ENCODE measurements at regions not wholly inside any gene's neighbourhood (a gene's known extent, or its start where the extent isn't known, plus 50 kb on each side); places are given as distances from the start of the nearest gene placed in this dataset.

DNA sequence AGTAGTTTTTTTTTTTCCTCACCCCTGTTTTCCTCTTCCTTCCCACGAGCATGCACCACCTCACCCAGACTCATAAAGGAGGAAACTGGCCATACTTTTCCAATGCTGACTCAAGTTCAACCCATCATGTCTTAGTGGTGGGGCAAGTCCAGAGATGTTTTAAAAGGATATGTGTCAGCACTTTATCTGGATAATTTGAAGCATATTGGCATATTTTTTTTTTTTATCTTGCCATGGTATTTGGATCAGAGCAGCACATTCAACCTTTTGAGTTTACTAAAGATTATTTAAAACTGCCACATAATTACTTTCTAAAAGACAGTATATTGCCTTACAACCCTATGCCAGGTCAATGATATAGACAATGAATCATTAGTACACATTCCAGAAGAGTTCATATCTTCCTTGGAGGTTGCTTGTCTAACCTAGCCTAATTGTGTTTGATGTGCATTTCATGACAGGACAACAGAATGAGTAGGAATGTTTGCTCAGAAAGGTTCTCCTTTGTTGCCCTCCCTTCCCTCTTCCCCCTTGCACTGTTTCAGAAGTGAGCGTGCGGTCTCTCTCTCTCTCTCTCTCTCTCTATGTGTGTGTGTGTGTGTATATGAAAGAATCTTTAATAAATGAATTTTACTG, 950.7 kb upstream of the FAM98A start:
- H3K27me3 ChIP-seq (ENCODE audit: control insufficient read depth, insufficient read depth): no peaks in the 10 kb centered on the region
- ATAC-seq: no peak
- no peak overlapping the region for H3K4me3 ChIP-seq (ENCODE audit: low read length)
- H3K4me1 ChIP-seq (ENCODE audit: control insufficient read depth, insufficient read depth, low read length): no peaks in the 10 kb centered on the region
- H3K9me3 ChIP-seq (ENCODE audit: control insufficient read depth, low read length): no peaks in the 10 kb centered on the region
- no peak overlapping the region for H3K27ac ChIP-seq (ENCODE audit: low read length)
- DNase-seq: no peak
- 81% methylated on average over 3 of the region's 3 CpGs for WGBS
- intact Hi-C loops (cut with DNase I): no loop called here

DNA sequence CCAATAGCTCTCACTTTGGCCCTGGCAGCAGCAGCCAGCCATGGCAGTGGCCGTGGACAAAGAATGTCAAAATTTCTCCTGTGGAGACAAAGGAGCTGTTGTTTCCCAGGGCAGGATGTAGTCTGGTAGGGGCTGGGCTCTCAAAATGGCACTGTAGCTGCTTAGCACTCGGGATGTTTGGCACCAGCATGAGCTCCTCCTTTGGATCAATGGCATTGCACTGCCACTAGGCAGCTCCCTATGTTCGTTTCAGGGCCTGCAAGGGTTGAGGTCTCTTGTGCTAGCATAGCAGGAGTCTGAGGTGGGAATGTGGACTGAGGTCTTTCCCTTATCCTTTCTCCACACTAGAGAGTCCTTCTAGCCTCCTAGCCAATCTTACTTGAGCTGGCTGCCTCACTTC, 948.8 kb upstream of the FAM98A start:
- no peak overlapping the region for H3K27ac ChIP-seq (ENCODE audit: low read length)
- intact Hi-C loops (cut with DNase I): no loop called here
- WGBS: 63% methylated on average over 3 of the region's 3 CpGs
- no peak overlapping the region for H3K4me3 ChIP-seq (ENCODE audit: low read length)
- no peaks in the 10 kb centered on the region for H3K4me1 ChIP-seq (ENCODE audit: control insufficient read depth, insufficient read depth, low read length)
- peak in 1 of 3 donors; percentile 10 for DNase-seq
- ATAC-seq: no peak
- no peaks in the 10 kb centered on the region for H3K9me3 ChIP-seq (ENCODE audit: control insufficient read depth, low read length)
- H3K27me3 ChIP-seq (ENCODE audit: control insufficient read depth, insufficient read depth): no peaks in the 10 kb centered on the region

DNA sequence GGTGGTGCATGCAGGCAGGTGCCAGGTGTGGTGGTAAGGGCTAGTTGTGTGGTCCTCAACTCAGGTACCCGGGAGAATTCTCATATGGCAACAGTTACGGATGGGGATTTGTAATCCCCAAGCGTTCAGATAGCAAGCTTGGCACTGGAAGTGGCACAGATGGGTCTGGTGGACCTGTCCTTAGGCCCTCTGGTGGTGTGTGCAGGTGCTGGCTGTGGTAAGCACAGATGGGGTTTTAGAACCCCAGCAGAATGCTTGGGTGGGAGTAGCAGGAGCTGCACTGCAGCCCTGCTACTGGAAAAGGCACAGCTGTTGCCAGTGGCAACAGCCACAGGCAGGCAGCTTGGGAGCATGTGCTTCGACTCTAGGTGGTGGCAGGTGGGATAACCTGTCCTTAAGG, 948.2 kb upstream of the FAM98A start:
- Histone ChIP-seq H3K4me1 (ENCODE audit: control insufficient read depth, insufficient read depth, low read length) (no peaks in the 10 kb centered on the region), H3K9me3 (ENCODE audit: control insufficient read depth, low read length) (no peaks in the 10 kb centered on the region), H3K27ac (ENCODE audit: low read length) (no peak overlapping the region), H3K27me3 (ENCODE audit: control insufficient read depth, insufficient read depth) (no peaks in the 10 kb centered on the region), H3K4me3 (ENCODE audit: low read length) (no peak overlapping the region)
- DNase-seq (no peak), ATAC-seq (no peak)
- 88% methylated on average over 4 of the region's 4 CpGs for WGBS
- intact Hi-C loops (cut with DNase I): no loop called here

DNA sequence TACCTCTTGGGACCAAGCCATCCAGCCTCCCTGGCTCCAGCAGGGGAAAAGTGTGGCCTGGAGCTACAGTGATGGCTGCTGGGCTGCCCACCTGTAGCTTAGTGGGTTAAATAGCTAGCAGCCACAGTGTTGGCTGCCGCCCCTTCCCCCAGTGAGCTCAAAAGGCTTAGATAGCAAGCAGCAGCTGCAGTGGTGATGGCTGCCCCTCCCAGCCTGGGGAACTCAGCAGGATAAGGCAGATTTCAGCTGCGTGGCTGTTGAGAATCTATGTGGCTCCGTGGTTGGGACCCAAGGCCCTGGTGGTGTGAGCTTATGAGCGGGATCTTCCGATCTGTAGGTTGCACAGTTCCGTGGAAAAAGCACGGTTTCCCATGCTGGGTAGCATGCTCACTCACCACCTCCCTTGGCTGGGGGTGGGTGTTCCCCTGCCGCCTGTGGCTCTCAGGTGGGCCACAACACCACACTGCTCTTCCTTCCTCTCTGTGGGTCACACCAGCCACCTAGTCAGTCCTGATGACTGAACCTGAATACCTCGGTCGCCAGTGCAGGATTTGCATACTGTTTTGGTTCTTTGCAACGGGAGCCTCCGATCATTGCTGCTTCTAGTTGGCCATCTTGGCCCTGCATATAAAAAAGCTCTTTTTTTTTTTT, 946.5 kb upstream of the FAM98A start:
- intact Hi-C loops (cut with DNase I): no loop called here
- Histone ChIP-seq H3K4me1 (ENCODE audit: control insufficient read depth, insufficient read depth, low read length) (no peaks in the 10 kb centered on the region), H3K9me3 (ENCODE audit: control insufficient read depth, low read length) (no peaks in the 10 kb centered on the region), H3K27me3 (ENCODE audit: control insufficient read depth, insufficient read depth) (no peaks in the 10 kb centered on the region), H3K27ac (ENCODE audit: low read length) (no peak overlapping the region), H3K4me3 (ENCODE audit: low read length) (no peak overlapping the region)
- ATAC-seq: no peak
- DNase-seq: peak in 1 of 3 donors; percentile 7
- WGBS: 83% methylated on average over 12 of the region's 12 CpGs

DNA sequence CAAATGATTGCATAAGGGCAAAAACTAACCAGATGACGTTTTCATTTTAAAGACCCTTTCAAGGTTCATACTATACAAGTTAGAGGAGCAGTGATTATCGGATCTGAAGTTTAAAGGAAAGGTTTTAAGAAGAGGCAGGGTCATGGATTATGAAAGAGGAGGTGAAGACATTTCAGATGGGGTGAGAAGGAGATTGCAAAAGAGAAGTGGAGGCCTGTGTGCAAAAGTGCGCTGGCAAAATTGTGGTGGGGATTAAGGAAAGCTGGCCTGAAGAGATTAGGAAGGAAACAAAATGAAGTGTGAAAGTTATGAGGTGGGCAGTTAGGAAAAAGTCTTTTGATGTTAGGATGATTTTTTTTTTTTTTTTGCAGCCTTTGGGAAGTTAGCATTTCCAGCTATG, 935.7 kb upstream of the FAM98A start:
- H3K9me3 ChIP-seq (ENCODE audit: control insufficient read depth, low read length): no peaks in the 10 kb centered on the region
- no peaks in the 10 kb centered on the region for H3K4me1 ChIP-seq (ENCODE audit: control insufficient read depth, insufficient read depth, low read length)
- H3K27ac ChIP-seq (ENCODE audit: low read length): no peak overlapping the region
- DNase-seq (no peak), ATAC-seq (no peak)
- intact Hi-C loops (cut with DNase I): no loop called here
- 44% methylated on average over 3 of the region's 3 CpGs for WGBS
- H3K27me3 ChIP-seq (ENCODE audit: control insufficient read depth, insufficient read depth): no peaks in the 10 kb centered on the region
- no peak overlapping the region for H3K4me3 ChIP-seq (ENCODE audit: low read length)

DNA sequence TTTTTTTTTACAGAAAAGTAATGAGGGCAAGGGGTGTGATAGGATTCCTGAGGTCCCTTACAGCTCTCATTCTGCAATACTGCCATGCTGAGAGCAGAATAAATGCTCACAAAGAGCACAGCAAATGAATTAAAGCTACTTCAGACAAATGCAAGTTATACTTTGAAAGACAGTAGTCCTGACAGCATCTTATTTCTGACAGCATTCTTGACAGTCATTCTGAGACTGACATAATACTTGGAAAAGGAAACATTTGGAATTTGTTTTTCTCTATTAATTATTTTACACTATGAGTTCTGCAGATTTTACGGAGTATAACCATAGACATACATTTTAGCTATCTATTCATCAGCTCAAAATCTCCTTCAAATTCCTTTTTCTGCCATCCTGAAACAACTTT, 935.2 kb upstream of the FAM98A start:
- 75% methylated on average over 1 of the region's 1 CpG for WGBS
- intact Hi-C loops (cut with DNase I): no loop called here
- Histone ChIP-seq H3K27ac (ENCODE audit: low read length) (no peak overlapping the region), H3K4me1 (ENCODE audit: control insufficient read depth, insufficient read depth, low read length) (no peaks in the 10 kb centered on the region), H3K4me3 (ENCODE audit: low read length) (no peak overlapping the region), H3K9me3 (ENCODE audit: control insufficient read depth, low read length) (no peaks in the 10 kb centered on the region), H3K27me3 (ENCODE audit: control insufficient read depth, insufficient read depth) (no peaks in the 10 kb centered on the region)
- no peak for ATAC-seq
- no peak for DNase-seq

DNA sequence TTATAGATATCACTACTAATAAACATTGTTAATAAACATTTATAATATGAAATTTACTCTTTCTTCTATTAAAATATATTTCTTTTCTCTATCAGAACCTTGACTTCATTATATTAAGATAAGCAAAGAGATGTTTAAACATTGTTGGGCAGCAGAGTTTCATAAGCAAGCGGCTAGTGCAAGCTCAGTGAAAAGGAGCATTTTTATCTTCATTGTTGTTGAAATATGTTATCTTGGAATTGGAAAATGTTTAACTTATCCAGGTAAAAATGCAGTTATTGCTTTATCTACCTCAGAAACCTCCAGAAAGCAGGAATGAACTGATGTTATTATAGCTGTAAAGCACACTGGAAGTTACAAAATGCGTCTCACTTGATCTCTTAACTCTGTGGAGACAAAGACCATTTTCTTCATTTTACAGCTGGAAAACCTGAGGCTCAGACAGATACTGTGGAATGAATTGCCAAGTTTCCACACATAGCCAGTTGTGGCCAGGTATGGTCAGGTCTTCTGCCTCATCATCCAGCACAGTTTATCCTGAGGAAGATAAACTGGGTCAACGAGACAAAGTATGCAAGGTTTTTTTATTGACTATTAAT, 934.6 kb upstream of the FAM98A start:
- Histone ChIP-seq H3K27ac (ENCODE audit: low read length) (no peak overlapping the region), H3K27me3 (ENCODE audit: control insufficient read depth, insufficient read depth) (no peaks in the 10 kb centered on the region), H3K4me1 (ENCODE audit: control insufficient read depth, insufficient read depth, low read length) (no peaks in the 10 kb centered on the region), H3K4me3 (ENCODE audit: low read length) (no peak overlapping the region), H3K9me3 (ENCODE audit: control insufficient read depth, low read length) (no peaks in the 10 kb centered on the region)
- ATAC-seq: no peak
- 66% methylated on average over 3 of the region's 3 CpGs for WGBS
- intact Hi-C loops (cut with DNase I): no loop called here
- DNase-seq: no peak

DNA sequence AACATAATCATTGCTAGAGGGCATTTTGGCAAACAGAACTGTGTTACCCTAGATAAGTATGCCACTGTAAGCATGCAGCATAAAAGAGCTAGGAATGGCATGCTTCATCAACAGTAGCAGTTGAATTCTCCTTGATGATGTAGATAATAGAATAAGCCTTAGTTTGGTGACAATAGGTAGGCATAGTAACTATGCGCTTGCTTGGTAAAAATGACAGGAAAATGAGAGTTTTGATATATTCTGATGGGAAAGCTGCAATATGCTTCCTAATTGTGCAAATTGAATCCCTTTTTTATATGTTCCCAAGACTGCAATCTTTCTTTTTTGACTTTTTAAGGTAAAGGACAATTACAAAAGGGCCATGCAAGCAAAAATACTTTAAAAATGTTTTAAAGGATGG, 930.9 kb upstream of the FAM98A start:
- no peaks in the 10 kb centered on the region for H3K9me3 ChIP-seq (ENCODE audit: control insufficient read depth, low read length)
- WGBS: 93% methylated on average over 1 of the region's 1 CpG
- DNase-seq (no peak), ATAC-seq (no peak)
- H3K4me1 ChIP-seq (ENCODE audit: control insufficient read depth, insufficient read depth, low read length): no peaks in the 10 kb centered on the region
- no peaks in the 10 kb centered on the region for H3K27me3 ChIP-seq (ENCODE audit: control insufficient read depth, insufficient read depth)
- H3K27ac ChIP-seq (ENCODE audit: low read length): no peak overlapping the region
- intact Hi-C loops (cut with DNase I): no loop called here
- no peak overlapping the region for H3K4me3 ChIP-seq (ENCODE audit: low read length)

DNA sequence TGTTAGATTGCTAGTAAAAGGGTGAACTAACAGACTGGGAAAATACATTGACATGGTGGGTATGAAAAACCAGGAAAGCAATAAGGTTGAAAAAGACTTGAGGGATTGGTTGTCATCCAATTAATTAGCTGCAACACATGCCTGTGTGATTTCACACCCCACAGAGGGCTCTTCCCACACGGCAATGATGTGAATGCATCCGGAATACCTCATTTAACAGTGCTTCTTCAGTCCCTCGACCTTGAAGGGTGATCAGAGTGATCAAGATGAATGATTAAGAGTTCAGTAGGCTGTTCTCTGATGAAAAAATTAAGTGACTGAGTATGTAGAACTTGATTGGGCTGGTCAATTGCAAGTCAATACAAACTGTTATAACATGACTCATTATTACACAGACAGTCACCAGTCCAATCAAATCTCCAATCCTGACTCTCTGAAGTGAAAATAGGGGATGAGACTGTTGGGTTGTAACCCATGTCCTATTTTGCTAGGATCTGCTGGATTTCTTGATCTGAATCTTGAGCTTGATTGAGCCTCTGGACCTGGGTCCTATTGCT, 924.9 kb upstream of the FAM98A start:
- no peaks in the 10 kb centered on the region for H3K27me3 ChIP-seq (ENCODE audit: control insufficient read depth, insufficient read depth)
- ATAC-seq (no peak), DNase-seq (no peak)
- no peak overlapping the region for H3K27ac ChIP-seq (ENCODE audit: low read length)
- no peaks in the 10 kb centered on the region for H3K9me3 ChIP-seq (ENCODE audit: control insufficient read depth, low read length)
- H3K4me1 ChIP-seq (ENCODE audit: control insufficient read depth, insufficient read depth, low read length): no peaks in the 10 kb centered on the region
- WGBS: 66% methylated on average over 3 of the region's 3 CpGs
- intact Hi-C loops (cut with DNase I): no loop called here
- no peak overlapping the region for H3K4me3 ChIP-seq (ENCODE audit: low read length)

DNA sequence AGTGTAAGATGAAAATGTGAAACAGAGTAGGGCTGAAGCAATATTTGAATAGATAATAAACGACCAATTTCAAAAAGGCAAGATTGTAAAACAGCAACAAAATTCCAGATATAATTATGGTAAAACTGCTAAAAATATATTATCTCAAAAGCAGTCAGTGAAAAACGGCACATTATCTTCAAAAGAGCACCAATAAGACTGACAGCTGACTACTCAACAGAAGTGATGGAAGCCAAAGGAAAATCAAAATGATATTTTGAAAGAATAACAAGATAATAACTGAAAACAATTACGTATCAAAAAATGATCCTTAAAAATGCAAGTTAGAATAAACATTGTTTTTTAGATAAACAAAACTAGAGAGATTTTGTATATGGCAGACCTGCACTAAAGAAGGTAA, 920.6 kb upstream of the FAM98A start:
- no peaks in the 10 kb centered on the region for H3K27me3 ChIP-seq (ENCODE audit: control insufficient read depth, insufficient read depth)
- intact Hi-C loops (cut with DNase I): no loop called here
- ATAC-seq (no peak), DNase-seq (no peak)
- H3K9me3 ChIP-seq (ENCODE audit: control insufficient read depth, low read length): no peaks in the 10 kb centered on the region
- no peak overlapping the region for H3K27ac ChIP-seq (ENCODE audit: low read length)
- 65% methylated on average over 3 of the region's 3 CpGs for WGBS
- no peaks in the 10 kb centered on the region for H3K4me1 ChIP-seq (ENCODE audit: control insufficient read depth, insufficient read depth, low read length)
- H3K4me3 ChIP-seq (ENCODE audit: low read length): no peak overlapping the region

DNA sequence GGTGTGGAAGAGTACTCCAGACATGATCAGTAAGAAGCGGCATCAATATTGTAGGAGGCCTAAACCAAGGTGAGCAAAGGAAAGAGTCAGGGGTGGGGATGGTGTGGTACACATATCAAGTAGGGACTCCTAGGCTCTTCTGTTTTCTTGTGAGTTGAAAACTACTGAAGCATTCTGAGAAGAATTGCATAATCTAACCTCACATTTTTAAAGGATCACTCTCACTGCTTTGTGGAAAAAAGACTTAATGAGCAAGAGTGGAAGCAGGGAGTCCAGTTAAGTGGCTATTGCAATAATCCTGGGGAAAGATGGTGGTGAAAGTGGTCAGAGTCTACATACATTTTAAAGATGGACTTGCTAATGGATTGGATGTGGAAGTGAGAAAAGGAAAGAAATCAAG, 899.5 kb upstream of the FAM98A start:
- DNase-seq (no peak), ATAC-seq (no peak)
- Histone ChIP-seq H3K9me3 (ENCODE audit: control insufficient read depth, low read length) (no peaks in the 10 kb centered on the region), H3K27me3 (ENCODE audit: control insufficient read depth, insufficient read depth) (no peaks in the 10 kb centered on the region), H3K4me1 (ENCODE audit: control insufficient read depth, insufficient read depth, low read length) (no peaks in the 10 kb centered on the region), H3K4me3 (ENCODE audit: low read length) (no peak overlapping the region), H3K27ac (ENCODE audit: low read length) (no peak overlapping the region)
- intact Hi-C loops (cut with DNase I): no loop called here
- WGBS: 100% methylated on average over 1 of the region's 1 CpG

All from right cardiac atrium (tissue), 5 donors.